ENCODE measurements at regions not wholly inside any gene's neighbourhood (a gene's known extent, or its start where the extent isn't known, plus 50 kb on each side); places are given as distances from the start of the nearest gene placed in this dataset.

- Histone ChIP-seq H3K36me3 (no peaks in the 10 kb centered on the region), H3K4me3 (ENCODE audit: low read depth, low read length) (no peak overlapping the region), H3K27me3 (ENCODE audit: insufficient read depth, low read depth, severe bottlenecking) (no peaks in the 10 kb centered on the region), H3K27ac (peak overlapping the region; percentile 50), H3K9me3 (ENCODE audit: severe bottlenecking) (peaks cover 5% of the 10 kb centered on the region)
- TF ChIP-seq CTCF (IDR thresholded peaks at IDR 0.05; ENCODE audit: low read depth, low read length): no peak
- peak; percentile 96 for DNase-seq
These were observed 979.4 kb upstream of the PCDH10 start for GRCh38 chr4:132169660-132170059.

- no peak for TF ChIP-seq CTCF (IDR thresholded peaks at IDR 0.05; ENCODE audit: low read depth, low read length)
- H3K4me3 ChIP-seq (ENCODE audit: low read depth, low read length): no peak overlapping the region
- no peaks in the 10 kb centered on the region for H3K36me3 ChIP-seq
- no peaks in the 10 kb centered on the region for H3K27me3 ChIP-seq (ENCODE audit: insufficient read depth, low read depth, severe bottlenecking)
- no peaks in the 10 kb centered on the region for H3K9me3 ChIP-seq (ENCODE audit: severe bottlenecking)
- DNase-seq: no peak
- H3K27ac ChIP-seq: no peak overlapping the region
These were observed 969.1 kb upstream of the PCDH10 start for GRCh38 chr4:132180020-132180427.

- no peak for TF ChIP-seq CTCF (IDR thresholded peaks at IDR 0.05; ENCODE audit: low read depth, low read length)
- no peak for DNase-seq
- Histone ChIP-seq H3K4me3 (ENCODE audit: low read depth, low read length) (no peak overlapping the region), H3K27ac (no peak overlapping the region), H3K36me3 (no peaks in the 10 kb centered on the region), H3K27me3 (ENCODE audit: insufficient read depth, low read depth, severe bottlenecking) (no peaks in the 10 kb centered on the region), H3K9me3 (ENCODE audit: severe bottlenecking) (no peaks in the 10 kb centered on the region)
These were observed 953.9 kb upstream of the PCDH10 start for GRCh38 chr4:132195176-132195575.

GRCh38 chr4:132203618-132204017 is 945.5 kb upstream of the PCDH10 start:
- no peak for TF ChIP-seq CTCF (IDR thresholded peaks at IDR 0.05; ENCODE audit: low read depth, low read length)
- H3K36me3 ChIP-seq: no peaks in the 10 kb centered on the region
- no peaks in the 10 kb centered on the region for H3K27me3 ChIP-seq (ENCODE audit: insufficient read depth, low read depth, severe bottlenecking)
- H3K9me3 ChIP-seq (ENCODE audit: severe bottlenecking): no peaks in the 10 kb centered on the region
- H3K4me3 ChIP-seq (ENCODE audit: low read depth, low read length): no peak overlapping the region
- no peak overlapping the region for H3K27ac ChIP-seq
- no peak for DNase-seq

- Histone ChIP-seq H3K9me3 (ENCODE audit: severe bottlenecking) (no peaks in the 10 kb centered on the region), H3K27ac (no peak overlapping the region), H3K27me3 (ENCODE audit: insufficient read depth, low read depth, severe bottlenecking) (no peaks in the 10 kb centered on the region), H3K4me3 (ENCODE audit: low read depth, low read length) (no peak overlapping the region), H3K36me3 (no peaks in the 10 kb centered on the region)
- DNase-seq: no peak
- TF ChIP-seq CTCF (IDR thresholded peaks at IDR 0.05; ENCODE audit: low read depth, low read length): no peak
These were observed 934.6 kb upstream of the PCDH10 start for GRCh38 chr4:132214519-132214918.

GRCh38 chr4:132218406-132218805 is 930.7 kb upstream of the PCDH10 start:
- no peak overlapping the region for H3K4me3 ChIP-seq (ENCODE audit: low read depth, low read length)
- no peak for TF ChIP-seq CTCF (IDR thresholded peaks at IDR 0.05; ENCODE audit: low read depth, low read length)
- no peak for DNase-seq
- H3K27me3 ChIP-seq (ENCODE audit: insufficient read depth, low read depth, severe bottlenecking): no peaks in the 10 kb centered on the region
- no peaks in the 10 kb centered on the region for H3K36me3 ChIP-seq
- no peak overlapping the region for H3K27ac ChIP-seq
- peaks cover under 1% of the 10 kb centered on the region for H3K9me3 ChIP-seq (ENCODE audit: severe bottlenecking)

Measured in WERI-Rb-1 (cell line).